HG03095 (cell line): ENCODE measurements at regions not wholly inside any gene's neighbourhood (a gene's known extent, or its start where the extent isn't known, plus 50 kb on each side); places are given as distances from the start of the nearest gene placed in this dataset.
A peak's percentile ranks its signal among the peaks of the same experiment; 100 is the strongest.
"Not testable (repeated sequence)": the region's sequence is repeated elsewhere in the genome, so short reads cannot be mapped to it uniquely, and the experiment has no call there.

Experiments
- ATAC-seq: cut with Tn5 transposase; IDR thresholded peaks from one replicate; pipeline ENCODE4 v1.9.1; 2021; ENCODE audit warnings: moderate library complexity; ENCODE audit not compliant: unreplicated experiment

DNA sequence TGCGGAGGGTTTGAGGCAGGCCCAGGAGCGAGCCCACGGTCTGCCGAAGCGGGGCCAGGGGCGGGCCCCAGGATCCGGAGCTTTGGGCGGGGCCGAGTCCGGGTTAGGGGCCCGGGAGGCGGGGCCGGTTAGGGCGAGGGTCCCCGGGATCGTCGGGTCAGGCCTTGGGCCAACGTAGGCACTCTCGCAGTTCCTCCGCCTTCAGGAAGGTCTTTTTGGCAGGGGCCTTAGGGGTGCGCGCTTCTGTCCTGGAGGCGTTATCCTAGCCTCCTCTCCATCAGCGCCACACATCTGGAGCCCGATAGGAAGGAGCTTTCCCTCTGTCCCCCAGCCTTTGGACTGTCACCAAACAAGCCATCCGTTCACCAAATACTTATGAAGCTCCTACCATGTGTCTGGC, 131.8 kb upstream of the ALDH3B2 start:
- ATAC-seq = not testable (repeated sequence)

DNA sequence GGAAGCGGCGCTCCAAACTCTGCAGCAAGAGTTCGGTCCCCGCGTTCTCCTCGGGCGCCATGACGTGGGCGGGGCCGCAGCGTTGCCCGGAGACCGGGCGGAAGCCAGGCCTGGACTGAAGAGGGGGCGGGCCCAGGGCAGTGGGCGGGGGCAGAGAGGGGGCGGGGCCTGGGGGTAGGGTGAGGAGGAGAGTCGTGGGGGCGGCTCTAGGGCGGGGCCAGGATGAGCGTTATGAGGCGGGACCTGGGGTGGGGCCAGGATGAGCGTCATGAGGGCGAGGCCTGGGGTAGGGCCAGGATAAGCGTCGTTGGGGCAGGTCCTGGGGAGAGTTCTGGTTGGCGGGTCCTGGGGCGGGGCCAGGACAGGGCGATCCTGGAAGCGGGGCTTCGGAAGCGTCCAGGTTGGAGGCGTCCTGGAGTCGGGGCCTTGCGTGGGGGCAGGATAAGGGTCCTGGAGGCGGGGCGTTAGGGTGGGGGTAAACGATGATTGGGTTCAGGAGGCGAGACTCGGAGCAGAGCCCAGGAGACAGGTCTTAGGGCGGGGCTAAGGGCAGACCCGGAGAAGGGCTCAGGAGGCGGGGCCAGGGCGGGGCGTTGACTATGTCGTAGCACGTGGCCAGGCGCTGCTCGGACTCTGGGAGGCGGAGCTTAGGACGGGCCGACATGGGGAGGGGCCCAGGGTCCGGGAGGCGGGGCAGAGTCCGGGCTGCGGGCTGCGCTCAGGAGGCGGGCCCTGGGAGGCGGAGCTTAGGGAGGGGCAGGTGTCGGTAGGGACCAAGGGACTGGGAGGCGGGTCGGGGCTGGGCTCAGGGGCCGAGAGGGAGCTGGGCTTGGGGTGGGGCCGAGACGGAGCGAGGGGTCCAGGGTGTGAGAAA, 131.1 kb upstream of the ALDH3B2 start:
- ATAC-seq = peak; percentile 88

DNA sequence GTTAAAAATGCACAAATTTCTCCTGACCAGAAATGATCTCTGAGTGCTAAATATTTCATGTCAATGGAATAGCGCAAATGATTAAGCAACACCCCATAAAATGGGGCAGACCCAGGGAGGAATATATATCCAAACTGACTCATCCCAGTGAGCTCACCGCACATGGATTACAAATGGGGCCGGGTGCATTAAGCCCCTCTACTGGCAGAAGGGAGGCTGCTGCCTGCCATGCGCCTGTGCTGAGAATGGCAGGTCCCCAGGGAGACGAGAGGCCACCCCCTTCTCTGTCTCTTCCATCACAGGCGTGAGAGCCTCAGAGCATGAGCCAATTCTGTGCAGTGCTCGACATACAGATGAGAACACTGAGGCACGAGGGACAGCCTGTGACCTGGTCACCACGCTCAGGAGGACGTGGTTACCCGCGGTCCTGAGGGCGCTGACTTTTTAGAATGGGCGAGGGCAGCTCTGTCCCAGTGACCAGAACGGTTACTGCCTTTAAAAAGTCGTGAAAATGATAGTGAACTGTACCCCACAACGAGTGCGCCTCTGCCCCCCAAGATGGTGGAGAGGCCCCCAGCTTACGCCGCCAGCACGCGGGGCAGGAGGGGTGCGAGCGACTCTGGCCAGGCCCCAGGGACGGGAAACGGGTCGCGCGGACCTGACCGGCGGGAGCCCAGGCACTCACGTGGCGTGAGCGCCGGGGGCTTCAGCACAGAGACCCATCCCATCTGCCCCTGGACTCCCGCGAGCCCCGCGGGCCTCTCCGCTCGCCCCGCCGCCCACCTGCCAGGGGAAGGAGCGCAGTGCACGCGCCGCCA, 130.2 kb upstream of the ALDH3B2 start:
- not testable (repeated sequence) for ATAC-seq

DNA sequence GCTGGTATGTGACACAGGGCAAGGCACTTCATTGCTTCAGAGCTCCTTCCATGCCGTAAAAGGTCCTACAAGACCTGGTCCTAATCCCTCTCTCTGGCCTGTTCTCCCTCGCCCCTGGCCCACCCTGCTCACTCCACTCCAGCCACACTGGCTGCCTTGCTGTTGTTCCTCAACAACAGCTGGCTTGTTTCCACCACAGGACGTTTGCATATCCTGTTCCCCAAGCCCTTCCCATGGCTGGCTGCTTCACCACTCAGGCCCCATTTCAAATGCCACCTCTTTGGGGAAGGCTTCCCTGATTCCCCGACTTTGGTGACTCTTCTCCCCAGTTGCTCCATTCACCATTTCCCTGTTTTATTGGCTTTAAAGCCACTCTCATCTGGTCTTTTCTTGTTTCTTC, 129.1 kb upstream of the ALDH3B2 start:
- not testable (repeated sequence) for ATAC-seq

DNA sequence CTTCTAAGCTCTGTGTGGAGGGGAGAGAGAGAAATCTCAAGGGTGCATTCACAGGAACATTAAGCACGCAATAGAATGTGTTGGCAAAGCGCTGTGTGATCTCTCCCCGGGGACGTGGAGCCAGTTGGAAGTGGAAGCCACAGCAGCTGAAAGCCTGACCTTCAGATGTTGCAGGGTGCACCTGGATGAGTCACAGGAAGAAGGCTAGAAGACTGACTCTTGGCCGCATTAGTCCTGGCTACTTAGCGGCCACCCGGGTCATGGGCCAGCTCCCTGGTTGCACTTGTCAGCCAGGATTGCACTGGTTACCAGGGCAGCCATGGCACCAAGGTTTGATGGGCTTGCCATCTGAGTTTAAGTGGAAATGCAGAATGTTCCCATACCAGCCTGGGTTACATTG, 128.6 kb upstream of the ALDH3B2 start:
- not testable (repeated sequence) for ATAC-seq

DNA sequence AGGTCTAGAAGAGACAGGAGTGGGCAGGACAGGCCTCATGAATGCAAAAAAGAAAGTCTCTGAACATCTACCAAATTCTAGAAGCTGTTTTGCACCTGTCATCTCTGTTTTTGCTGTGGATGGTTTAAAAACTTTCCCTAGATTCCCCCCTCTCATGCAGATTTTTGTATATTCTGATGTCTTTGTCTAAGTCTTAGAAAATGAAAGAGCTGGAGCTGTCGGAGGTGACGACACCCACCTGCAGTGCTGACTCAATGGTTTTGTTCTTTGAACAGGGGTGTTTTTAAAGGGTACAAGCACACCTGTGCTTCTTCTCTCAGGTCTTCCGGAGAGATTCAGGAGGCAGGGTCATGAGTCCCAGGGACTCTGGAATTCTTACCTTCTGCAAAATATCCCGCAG, 128.2 kb upstream of the ALDH3B2 start:
- not testable (repeated sequence) for ATAC-seq

DNA sequence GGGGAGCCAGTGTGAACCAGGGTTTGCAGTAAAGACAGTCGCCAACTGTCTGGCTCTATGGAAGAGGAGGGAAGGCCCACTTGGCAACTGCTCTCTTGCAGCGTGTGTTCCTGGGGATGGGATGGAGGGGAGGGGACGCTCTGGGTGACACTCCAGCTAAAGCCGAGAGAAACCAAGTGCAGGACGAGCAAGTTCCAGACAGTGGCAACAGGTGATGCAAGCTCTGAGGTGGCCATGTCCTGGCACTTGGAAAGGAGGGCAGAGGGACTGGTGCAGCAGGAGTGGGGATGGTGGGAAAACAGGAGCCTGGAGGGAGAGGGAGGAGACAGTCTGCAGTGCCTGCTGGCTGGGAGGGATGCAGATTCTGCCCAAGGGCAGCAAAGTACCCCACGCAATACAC, 127.0 kb upstream of the ALDH3B2 start:
- ATAC-seq = not testable (repeated sequence)

DNA sequence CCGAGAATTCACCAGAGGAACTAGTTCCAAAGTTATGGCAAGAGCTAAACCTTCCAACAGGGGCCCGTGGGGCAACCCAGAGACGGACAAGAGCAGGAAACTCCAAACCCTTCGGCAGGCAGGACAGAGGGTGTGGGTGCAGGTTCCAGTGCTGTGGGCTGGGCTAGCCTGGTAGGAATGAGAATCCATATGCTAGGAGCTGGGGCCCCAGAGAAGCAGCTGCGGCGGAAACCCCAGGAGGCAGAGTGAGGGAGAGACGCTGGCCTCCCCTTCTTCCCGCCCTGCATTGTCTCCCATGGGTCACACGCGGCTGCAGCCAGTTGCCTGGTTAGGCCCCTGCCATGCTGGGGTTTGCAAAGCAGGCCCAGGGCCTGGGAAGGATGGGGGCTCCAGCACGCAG, 126.2 kb upstream of the ALDH3B2 start:
- ATAC-seq = not testable (repeated sequence)

DNA sequence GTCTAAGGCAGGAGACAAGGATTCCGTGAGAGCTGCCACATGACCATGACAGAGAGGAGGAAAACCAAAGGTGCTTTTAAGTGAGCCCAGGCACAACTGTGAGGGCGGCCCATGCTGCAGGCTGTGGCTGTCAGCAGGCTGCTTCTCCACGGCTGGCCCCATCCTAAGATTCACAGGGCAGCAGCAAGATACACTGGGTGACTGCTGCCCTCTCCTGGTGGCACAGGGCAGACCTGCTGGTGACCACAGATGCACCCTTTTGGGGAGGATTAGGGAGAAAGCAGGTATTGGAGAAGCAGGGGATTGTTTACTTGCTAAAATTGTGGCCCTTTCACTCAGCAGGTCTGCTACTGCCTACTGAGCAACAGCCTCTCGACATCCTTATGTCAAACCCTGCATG, 125.4 kb upstream of the ALDH3B2 start:
- ATAC-seq = not testable (repeated sequence)

DNA sequence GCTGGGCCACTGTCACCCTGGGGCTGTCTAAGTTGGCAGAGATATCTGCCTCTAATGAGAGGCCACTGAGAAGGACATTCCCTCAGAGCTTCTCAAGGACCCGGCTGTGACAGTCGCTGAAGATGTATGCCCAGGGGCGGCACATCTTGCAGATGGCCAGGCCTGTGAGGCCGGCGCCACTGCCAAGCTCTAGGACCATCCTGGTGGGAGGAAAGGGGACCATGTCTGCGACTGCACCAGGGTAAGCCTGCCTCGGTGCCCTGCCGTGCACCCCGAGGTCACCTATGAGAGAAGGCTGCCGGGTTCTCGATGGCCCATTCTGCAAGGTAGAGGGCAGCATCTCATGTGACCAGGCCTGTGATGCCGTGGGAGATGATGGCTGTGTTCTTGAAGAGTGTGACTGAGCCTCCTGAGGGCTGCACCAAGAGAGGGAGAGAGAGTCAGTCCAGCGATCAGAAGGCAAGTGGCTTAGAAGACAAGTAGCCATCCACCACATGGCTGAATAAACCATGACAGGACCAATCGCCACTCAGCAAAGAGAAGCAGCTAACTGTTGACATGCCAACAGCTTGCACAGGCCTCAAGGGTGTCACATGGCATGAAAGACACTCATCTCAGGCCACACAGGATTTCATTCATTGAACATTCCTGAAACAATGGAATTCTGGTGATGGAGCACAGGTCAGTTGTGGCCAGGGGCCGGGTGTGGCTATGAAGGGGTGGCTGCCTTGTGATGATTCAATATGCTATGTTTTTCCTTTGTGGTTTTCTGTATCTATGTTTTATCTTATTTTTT, 123.5 kb upstream of the ALDH3B2 start:
- not testable (repeated sequence) for ATAC-seq

DNA sequence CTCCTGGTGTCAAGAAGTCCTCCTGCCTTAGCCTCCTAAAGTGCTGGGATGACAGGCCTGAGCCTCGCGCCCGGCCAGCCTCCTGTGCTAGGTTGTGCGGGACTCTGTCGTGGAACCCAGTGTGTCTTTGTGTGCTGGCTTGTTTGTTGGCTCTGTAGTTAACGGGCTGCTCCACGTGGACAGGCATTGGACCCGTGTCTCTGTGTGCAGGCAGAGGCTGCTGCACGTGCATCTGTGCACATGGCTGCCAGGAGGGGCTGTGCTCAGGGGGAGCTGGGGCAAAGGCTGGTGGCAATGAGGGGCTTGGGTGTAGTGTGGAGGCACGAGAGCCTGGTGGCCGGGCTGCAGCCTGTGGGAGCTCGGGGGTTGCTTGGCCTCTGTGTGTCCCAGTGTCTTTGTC, 121.3 kb upstream of the ALDH3B2 start:
- ATAC-seq = no peak

DNA sequence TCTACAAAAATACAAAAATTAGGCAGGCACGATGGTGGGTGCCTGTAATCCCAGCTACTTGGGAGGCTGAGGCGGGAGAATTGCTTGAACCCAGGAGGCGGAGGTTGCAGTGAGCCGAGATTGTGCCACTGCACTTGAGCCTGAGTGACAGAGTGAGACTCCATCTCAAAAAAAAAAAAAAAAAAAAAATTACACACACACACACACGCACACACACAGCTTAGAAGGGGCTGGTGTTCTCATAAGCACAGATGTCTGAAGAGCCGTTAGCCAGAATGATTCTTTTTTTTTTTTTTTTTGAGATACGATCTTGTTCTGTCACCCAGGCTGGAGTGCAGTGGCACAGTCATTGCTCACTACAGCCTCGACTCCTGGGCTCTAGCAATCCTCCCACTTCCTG, 119.3 kb upstream of the ALDH3B2 start:
- not testable (repeated sequence) for ATAC-seq

DNA sequence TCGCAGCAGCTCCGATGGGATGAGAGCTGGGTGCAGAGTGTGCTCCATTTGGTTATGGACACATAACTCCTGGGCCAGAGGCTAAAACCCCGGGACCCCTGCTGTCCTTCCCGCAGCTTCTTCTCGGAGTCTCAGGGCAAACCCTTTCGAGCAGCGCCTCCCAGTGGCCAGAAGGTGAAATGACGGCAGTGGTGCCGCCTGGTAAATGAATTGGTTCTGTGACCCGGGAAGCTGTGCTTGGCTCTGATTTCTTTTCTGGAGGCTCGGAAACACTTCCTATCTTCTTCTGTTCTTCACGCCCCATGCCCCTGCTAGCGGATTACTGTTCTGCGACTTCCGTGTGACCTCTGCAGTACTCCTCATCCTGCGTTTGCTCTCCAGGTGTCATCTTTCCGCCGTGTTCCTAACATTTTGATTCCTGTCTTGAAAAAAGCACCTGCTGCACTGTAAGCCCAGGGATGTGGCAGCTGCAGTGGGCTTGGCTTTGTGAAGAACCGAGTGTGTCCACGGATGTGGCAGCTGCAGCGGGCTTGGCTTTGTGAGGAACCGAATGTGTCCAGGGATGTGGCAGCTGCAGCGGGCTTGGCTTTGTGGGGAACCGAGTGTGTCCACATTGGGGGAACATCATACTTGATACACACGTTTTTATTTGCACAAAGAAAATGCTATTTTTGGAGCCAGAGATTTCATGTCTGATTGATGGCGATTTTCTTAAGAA, 118.0 kb upstream of the ALDH3B2 start:
- not testable (repeated sequence) for ATAC-seq

DNA sequence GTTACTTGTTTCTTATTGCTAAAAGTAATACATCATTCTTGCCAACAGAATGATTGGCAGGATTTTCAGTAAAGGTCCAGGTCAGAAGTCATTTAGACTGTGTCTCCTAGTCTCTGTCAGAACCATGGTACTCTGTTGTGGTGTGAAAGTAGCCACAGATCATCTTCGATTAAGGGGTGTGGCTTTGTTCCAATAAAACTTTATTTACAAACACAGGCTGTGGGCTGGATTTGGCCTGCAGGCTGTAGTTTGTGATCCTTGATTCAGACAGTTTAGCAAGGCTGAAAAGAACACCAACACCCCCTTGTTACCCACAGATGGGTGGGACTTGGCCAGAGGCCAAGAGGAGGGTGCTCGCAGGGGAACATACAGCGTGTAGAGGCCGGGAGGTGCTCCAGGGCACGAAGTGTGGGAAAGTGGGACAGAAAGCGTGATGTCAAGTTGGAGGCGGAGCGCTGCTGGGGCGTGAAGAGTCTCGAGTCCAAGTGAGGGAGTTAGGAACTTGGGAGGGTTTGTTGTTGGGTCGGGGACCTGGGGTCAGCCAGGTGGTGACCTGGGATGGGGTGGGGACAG, 117.3 kb upstream of the ALDH3B2 start:
- not testable (repeated sequence) for ATAC-seq

DNA sequence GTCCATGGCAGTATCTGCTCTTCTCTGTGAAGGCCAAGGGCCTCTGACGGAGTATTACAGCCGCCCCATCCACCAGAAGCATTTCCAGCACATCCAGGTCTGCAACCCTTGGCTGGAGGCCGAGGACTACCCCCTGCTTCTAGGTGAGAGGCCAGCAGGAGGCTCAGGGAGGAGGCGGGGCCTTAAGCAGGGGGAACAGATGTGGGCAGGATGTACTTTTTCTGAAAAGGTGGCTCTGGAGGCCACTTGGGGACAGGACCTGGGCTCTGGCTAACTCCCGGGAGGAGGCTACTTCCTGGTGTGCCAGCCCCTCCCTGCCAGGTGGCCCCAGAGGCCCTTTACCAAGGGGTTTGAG, 113.9 kb upstream of the ALDH3B2 start:
- not testable (repeated sequence) for ATAC-seq

DNA sequence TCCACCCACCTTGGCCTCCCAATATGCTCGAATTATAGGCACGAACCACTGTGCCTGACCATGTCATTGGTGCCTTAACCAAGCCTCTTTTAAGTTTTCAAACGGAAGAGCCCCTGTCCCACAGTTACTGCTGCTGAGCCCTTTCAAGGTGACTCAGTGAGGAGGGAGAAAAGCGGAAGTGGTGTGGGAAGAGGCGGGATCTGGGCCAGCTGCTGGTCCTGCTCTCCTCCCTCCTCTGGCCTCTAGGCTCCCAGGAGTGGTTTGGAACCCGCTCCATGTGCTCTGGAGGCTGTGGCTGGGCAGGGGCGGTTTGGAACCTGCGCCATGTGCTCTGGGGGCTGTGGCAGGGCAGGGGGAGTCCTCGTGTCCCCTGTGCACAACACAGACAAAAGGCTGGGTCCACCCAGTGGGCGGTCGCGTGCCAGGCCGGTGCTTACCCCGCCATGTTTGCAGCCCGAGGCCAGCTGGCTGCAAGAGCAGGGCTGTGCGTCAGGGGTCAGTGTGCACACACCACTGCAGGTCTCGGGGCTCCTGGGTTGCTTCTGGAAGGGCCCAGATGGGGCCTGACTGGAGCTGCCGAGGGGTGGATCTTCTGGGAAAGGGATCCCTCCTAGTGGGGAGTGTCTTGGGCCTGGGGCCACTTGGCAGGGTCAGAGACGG, 113.4 kb upstream of the ALDH3B2 start:
- not testable (repeated sequence) for ATAC-seq

DNA sequence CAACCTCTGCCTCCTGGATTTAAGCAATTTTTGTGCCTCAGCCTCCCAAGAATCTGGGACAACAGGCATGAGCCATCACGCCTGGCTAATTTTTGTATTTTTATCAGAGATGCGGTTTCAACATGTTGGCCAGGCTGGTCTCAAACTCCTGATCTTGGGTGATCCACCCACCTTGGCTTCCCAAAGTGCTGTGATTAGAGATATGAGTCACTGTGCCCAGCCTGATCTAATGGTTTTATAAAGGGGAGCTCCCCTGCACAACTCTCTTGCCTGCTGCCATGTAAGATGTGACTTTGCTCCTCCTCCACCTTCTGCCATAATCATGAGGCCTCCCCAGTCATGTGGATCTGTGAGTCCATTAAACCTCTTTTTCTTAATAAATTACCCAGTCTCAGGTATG, 107.5 kb upstream of the ALDH3B2 start:
- ATAC-seq = not testable (repeated sequence)

DNA sequence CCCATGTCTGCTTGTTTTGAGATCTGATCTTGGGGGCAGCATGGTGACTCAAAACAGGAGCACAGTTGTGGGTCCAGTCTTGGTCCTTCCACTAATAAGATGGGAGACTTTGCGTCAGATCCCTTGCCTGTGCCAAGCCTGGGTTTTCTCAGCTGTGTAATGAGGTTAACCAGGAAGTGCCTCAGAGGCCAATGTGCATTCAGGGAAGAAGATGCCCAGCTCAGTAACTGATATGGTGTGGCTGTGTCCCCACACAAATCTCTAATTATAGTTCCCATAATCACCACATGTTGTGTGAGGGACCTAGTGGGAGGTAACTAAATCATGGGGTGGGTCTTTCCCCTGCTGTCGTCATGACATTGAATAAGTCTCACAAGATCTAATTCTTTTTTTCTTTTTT, 107.1 kb upstream of the ALDH3B2 start:
- ATAC-seq = not testable (repeated sequence)

DNA sequence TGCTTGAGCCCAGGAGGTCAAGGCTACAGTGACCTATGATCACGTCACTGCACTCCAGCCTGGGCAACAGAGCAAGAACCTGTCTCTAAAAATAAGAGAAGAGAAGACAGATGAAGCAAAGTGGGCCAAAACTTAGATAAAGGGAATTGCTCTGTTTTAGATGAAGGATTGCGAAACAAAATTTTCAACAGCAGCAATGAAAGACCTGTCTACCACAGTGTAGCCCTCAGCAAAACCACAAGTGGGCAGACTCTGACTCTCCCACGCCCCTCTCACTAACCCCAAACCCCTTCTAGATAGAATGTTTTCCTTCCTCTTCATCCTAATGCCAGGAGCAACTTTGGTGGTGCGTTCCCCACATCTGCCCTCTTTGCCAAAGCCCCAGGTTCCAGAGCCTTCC, 105.6 kb upstream of the ALDH3B2 start:
- no peak for ATAC-seq
